Liver (tissue), 7 donors: ENCODE measurements at regions not wholly inside any gene's neighbourhood (a gene's known extent, or its start where the extent isn't known, plus 50 kb on each side); places are given as distances from the start of the nearest gene placed in this dataset.

ENCODE experiments used
- DNase-seq: peaks from one replicate; pipeline ENCODE4 v3.0.0-alpha.2; 2017; ENCODE audit warnings: low spot score
- H3K27ac ChIP-seq, 2 donors: one replicate each; pipeline ENCODE4 v1.7.0; 2013; ENCODE audit warnings: inconsistent platforms in 2 of 2, low read length in 2 of 2, control low read depth in 1 of 2, low read depth in 1 of 2, mild to moderate bottlenecking in 1 of 2
- H3K27me3 ChIP-seq, 4 donors: one replicate each; pipeline versions ENCODE4 v1.6.1 to v1.7.0; 2013; ENCODE audit warnings: low read length in 3 of 4, inconsistent platforms in 1 of 4, mild to moderate bottlenecking in 1 of 4, moderate library complexity in 1 of 4; ENCODE audit not compliant: control insufficient read depth in 4 of 4, insufficient read depth in 4 of 4
- H3K36me3 ChIP-seq, 4 donors: one replicate each; pipeline versions ENCODE4 v1.6.1 to v1.7.0; 2013; ENCODE audit warnings: low read length in 3 of 4, mild to moderate bottlenecking in 3 of 4, low read depth in 1 of 4, moderate library complexity in 1 of 4; ENCODE audit not compliant: control insufficient read depth in 4 of 4, insufficient read depth in 3 of 4
- H3K4me1 ChIP-seq, 4 donors: one replicate each; pipeline versions ENCODE4 v1.6.1 to v1.7.0; 2013; ENCODE audit warnings: low read length in 3 of 4, mild to moderate bottlenecking in 3 of 4, moderate library complexity in 1 of 4; ENCODE audit not compliant: control insufficient read depth in 4 of 4, insufficient read depth in 4 of 4
- H3K4me3 ChIP-seq, 3 donors: one replicate each; pipeline versions ENCODE4 v1.6.1 to v1.7.0; 2013; ENCODE audit warnings: low read length in 3 of 3, control low read depth in 1 of 3, low read depth in 1 of 3, mild to moderate bottlenecking in 1 of 3
- H3K9ac ChIP-seq, 2 donors: one replicate each; pipeline ENCODE4 v1.7.0; 2013; ENCODE audit warnings: low read length in 2 of 2, mild to moderate bottlenecking in 2 of 2, moderate library complexity in 2 of 2, control low read depth in 1 of 2, low read depth in 1 of 2
- H3K9me3 ChIP-seq, 4 donors: one replicate each; pipeline versions ENCODE4 v1.6.1 to v1.7.0; 2013; ENCODE audit warnings: low read length in 3 of 4; ENCODE audit not compliant: control insufficient read depth in 4 of 4
- EGR1 ChIP-seq, 2 donors: IDR thresholded peaks; 2 replicates each; pipeline ENCODE4 v1.6.1; 2016 to 2018; ENCODE audit warnings: antibody characterized with exemption in 2 of 2, low read depth in 2 of 2
- FOXA1 ChIP-seq: IDR thresholded peaks from 2 replicates; pipeline ENCODE4 v1.6.1; 2016; ENCODE audit warnings: antibody characterized with exemption
- HNF4A ChIP-seq, 2 donors: conservative IDR thresholded peaks; 2 replicates each; pipeline ENCODE4 v1.6.1; 2016; ENCODE audit warnings: antibody characterized with exemption in 2 of 2, mild to moderate bottlenecking in 2 of 2
- HNF4G ChIP-seq: IDR thresholded peaks from 2 replicates; pipeline ENCODE4 v1.6.1; 2016; ENCODE audit warnings: antibody characterized with exemption
- NR2F2 ChIP-seq: IDR thresholded peaks from 2 replicates; pipeline ENCODE4 v1.6.1; 2016; ENCODE audit warnings: antibody characterized with exemption
- RAD21 ChIP-seq, 2 donors: IDR thresholded peaks; 2 replicates each; pipeline ENCODE4 v1.6.1; 2016; ENCODE audit warnings: antibody characterized with exemption in 2 of 2, mild to moderate bottlenecking in 2 of 2
- RXRA ChIP-seq, 2 donors: IDR thresholded peaks; 2 replicates each; pipeline ENCODE4 v1.6.1; 2017 to 2018; ENCODE audit warnings: antibody characterized with exemption in 2 of 2, mild to moderate bottlenecking in 1 of 2
- SP1 ChIP-seq: IDR thresholded peaks from 2 replicates; pipeline ENCODE4 v1.6.1; 2018; ENCODE audit warnings: antibody characterized with exemption, mild to moderate bottlenecking
- TAF1 ChIP-seq: conservative IDR thresholded peaks from 2 replicates; pipeline ENCODE4 v1.6.1; 2016; ENCODE audit warnings: antibody characterized with exemption, mild to moderate bottlenecking
- YY1 ChIP-seq: IDR thresholded peaks from 2 replicates; pipeline ENCODE4 v1.6.1; 2016; ENCODE audit warnings: antibody characterized with exemption, mild to moderate bottlenecking
- WGBS: extraction: QIAGEN DNeasy Blood & Tissue Kit; methylation state at CpG from one replicate; pipeline ENCODE4 v1.1.7; 2013; 5-methylcytosine and 5-hydroxymethylcytosine counted together
- TF ChIP-seq, protein P1 (sequence below): IDR thresholded peaks from 2 replicates; pipeline ENCODE4 v1.6.1; 2016; ENCODE audit warnings: antibody characterized with exemption
- TF ChIP-seq, protein P2 (sequence below): IDR thresholded peaks from 2 replicates; pipeline ENCODE4 v1.6.1; 2016; ENCODE audit warnings: antibody characterized with exemption, mild to moderate bottlenecking
- TF ChIP-seq, protein P3 (sequence below): IDR thresholded peaks from 2 replicates; pipeline ENCODE4 v1.6.1; 2016; ENCODE audit warnings: antibody characterized with exemption
- donor health status: healthy.
- donor health status: healthy.
- donor health status: healthy.
- donor health status: healthy.

DNA sequence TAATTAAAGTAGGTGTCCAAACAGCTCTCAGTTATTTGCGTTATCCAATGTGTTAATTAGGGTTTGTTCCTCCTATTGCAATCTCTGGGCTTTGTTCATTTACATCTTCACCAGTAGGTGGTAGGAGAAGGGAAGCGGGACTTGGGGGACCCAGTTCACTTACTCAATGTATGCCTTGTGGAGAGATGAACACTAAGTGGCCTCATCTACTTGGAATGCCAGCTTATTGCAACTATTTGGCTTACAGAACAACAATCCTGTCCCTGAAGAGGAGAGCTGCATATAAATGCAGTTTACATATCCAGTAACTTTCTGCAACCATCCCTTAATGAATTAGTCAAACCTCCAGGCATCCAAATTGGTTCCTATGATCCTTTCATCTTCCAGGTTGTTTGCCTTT, 417.1 kb upstream of the CCDC196 start:
- H3K36me3 ChIP-seq = no peaks in the 10 kb centered on the region
- no peak overlapping the region for H3K9ac ChIP-seq
- no peaks in the 10 kb centered on the region for H3K4me1 ChIP-seq
- DNase-seq = no peak
- WGBS = 92% methylated on average over 2 of the region's 2 CpGs
- TF ChIP-seq HNF4A (conservative IDR thresholded peaks at IDR 0.05) = no peak
- no peak for TF ChIP-seq YY1
- TF ChIP-seq, protein P1, sequence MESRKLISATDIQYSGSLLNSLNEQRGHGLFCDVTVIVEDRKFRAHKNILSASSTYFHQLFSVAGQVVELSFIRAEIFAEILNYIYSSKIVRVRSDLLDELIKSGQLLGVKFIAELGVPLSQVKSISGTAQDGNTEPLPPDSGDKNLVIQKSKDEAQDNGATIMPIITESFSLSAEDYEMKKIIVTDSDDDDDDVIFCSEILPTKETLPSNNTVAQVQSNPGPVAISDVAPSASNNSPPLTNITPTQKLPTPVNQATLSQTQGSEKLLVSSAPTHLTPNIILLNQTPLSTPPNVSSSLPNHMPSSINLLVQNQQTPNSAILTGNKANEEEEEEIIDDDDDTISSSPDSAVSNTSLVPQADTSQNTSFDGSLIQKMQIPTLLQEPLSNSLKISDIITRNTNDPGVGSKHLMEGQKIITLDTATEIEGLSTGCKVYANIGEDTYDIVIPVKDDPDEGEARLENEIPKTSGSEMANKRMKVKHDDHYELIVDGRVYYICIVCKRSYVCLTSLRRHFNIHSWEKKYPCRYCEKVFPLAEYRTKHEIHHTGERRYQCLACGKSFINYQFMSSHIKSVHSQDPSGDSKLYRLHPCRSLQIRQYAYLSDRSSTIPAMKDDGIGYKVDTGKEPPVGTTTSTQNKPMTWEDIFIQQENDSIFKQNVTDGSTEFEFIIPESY = no peak
- TF ChIP-seq SP1 = no peak
- TF ChIP-seq, protein P2, sequence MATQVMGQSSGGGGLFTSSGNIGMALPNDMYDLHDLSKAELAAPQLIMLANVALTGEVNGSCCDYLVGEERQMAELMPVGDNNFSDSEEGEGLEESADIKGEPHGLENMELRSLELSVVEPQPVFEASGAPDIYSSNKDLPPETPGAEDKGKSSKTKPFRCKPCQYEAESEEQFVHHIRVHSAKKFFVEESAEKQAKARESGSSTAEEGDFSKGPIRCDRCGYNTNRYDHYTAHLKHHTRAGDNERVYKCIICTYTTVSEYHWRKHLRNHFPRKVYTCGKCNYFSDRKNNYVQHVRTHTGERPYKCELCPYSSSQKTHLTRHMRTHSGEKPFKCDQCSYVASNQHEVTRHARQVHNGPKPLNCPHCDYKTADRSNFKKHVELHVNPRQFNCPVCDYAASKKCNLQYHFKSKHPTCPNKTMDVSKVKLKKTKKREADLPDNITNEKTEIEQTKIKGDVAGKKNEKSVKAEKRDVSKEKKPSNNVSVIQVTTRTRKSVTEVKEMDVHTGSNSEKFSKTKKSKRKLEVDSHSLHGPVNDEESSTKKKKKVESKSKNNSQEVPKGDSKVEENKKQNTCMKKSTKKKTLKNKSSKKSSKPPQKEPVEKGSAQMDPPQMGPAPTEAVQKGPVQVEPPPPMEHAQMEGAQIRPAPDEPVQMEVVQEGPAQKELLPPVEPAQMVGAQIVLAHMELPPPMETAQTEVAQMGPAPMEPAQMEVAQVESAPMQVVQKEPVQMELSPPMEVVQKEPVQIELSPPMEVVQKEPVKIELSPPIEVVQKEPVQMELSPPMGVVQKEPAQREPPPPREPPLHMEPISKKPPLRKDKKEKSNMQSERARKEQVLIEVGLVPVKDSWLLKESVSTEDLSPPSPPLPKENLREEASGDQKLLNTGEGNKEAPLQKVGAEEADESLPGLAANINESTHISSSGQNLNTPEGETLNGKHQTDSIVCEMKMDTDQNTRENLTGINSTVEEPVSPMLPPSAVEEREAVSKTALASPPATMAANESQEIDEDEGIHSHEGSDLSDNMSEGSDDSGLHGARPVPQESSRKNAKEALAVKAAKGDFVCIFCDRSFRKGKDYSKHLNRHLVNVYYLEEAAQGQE = no peak
- no peak for TF ChIP-seq TAF1
- TF ChIP-seq RXRA (IDR thresholded peaks at IDR 0.05) = no peak
- TF ChIP-seq, protein P3, sequence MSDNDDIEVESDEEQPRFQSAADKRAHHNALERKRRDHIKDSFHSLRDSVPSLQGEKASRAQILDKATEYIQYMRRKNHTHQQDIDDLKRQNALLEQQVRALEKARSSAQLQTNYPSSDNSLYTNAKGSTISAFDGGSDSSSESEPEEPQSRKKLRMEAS = no peak
- TF ChIP-seq HNF4G = no peak
- TF ChIP-seq RAD21 (IDR thresholded peaks at IDR 0.05) = no peak
- TF ChIP-seq EGR1 (IDR thresholded peaks at IDR 0.05; ENCODE audit: low read depth in 2 of 2) = no peak
- TF ChIP-seq FOXA1 = no peak
- no peak for TF ChIP-seq NR2F2
- H3K27me3 ChIP-seq = no peaks in the 10 kb centered on the region
- no peak overlapping the region for H3K4me3 ChIP-seq
- H3K9me3 ChIP-seq = no peaks in the 10 kb centered on the region
- H3K27ac ChIP-seq = no peak overlapping the region

DNA sequence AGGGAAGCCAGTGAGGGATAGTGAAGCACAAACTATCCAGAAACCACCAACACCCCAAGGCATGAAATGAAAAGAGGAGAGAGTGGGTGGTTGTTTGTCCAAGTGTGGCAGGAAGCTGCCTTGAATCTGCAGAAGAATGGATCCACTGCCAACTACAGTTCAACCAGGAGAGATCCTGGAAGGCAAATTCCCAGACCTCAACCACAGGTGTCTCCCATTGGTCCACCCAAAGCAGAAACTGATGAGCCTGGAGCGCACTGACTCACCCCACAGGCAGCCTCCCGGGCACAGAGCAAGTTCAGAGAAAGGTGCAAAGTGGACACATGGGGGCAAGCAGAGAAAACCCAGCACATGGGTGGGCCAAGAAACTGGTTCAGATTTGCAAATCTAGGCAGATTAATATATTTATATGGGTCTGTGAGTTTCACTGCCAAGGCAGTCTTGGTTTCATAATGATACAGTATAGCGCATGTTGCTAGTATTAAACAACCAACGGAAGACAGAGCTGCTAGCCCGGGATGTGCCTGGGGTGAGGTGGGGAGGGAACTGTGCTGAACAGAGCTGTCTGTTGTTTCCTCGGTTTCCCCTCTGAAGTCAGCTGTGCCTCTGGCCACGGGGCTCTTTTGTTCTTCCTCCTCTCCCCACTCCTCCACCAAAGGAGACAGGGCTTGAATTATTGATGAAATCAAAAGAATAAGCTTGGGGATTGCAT, 416.2 kb upstream of the CCDC196 start:
- Histone ChIP-seq H3K4me3 (no peak overlapping the region), H3K4me1 (no peaks in the 10 kb centered on the region), H3K9me3 (no peaks in the 10 kb centered on the region), H3K27ac (no peak overlapping the region), H3K27me3 (no peaks in the 10 kb centered on the region), H3K36me3 (no peaks in the 10 kb centered on the region), H3K9ac (no peak overlapping the region)
- WGBS = 84% methylated on average over 7 of the region's 7 CpGs
- DNase-seq = no peak
- TF ChIP-seq EGR1 (IDR thresholded peaks at IDR 0.05; ENCODE audit: low read depth in 2 of 2) (no peak), HNF4G (no peak)
- TF ChIP-seq, protein P3 = no peak
